ENCODE measurements at regions not wholly inside any gene's neighbourhood (a gene's known extent, or its start where the extent isn't known, plus 50 kb on each side); places are given as distances from the start of the nearest gene placed in this dataset.

GRCh38 chr7:4519819-4520520, 162.1 kb upstream of the FOXK1 start:
- TF ChIP-seq ZNF529 (tag by site-specific recombination; IDR thresholded peaks at IDR 0.05; ENCODE audit: insufficient replicate concordance), result no peak
- ChIA-PET CTCF (no interaction called here), POLR2A (no interaction called here)
- no peaks in the 10 kb centered on the region for H3K36me3 ChIP-seq (ENCODE audit: control insufficient read depth in 2 of 2, insufficient read depth in 1 of 2, low read length in 2 of 2)
- H3K9me3 ChIP-seq (ENCODE audit: control insufficient read depth, insufficient read depth, low read depth, low read length), result no peaks in the 10 kb centered on the region
- no peak overlapping the region for H3K27ac ChIP-seq (ENCODE audit: extremely low read depth, low read depth, low read length)
- H3K4me1 ChIP-seq (ENCODE audit: control insufficient read depth, insufficient read depth, low read length), result no peaks in the 10 kb centered on the region
- H3K4me3 ChIP-seq (ENCODE audit: low read depth, low read length), result no peak overlapping the region

- H3K4me1 ChIP-seq (ENCODE audit: control insufficient read depth, insufficient read depth, low read length), result no peaks in the 10 kb centered on the region
- no peak for TF ChIP-seq ZNF785 (tag by site-specific recombination; IDR thresholded peaks at IDR 0.05)
- TF ChIP-seq ZNF311 (tag by site-specific recombination; IDR thresholded peaks at IDR 0.05; ENCODE audit: borderline replicate concordance), result no peak
- TF ChIP-seq ZNF121 (tag by site-specific recombination; IDR thresholded peaks at IDR 0.05), result no peak
- TF ChIP-seq ZNF302 (tag by site-specific recombination; IDR thresholded peaks at IDR 0.05; ENCODE audit: low read depth), result no peak
- no peak for TF ChIP-seq ZNF488 (tag by site-specific recombination; IDR thresholded peaks at IDR 0.05)
- TF ChIP-seq ZNF223 (tag by site-specific recombination; IDR thresholded peaks at IDR 0.05), result no peak
- TF ChIP-seq ZNF146 (tag by site-specific recombination; IDR thresholded peaks at IDR 0.05), result no peak
- TF ChIP-seq ZBTB44 (tag by site-specific recombination; IDR thresholded peaks at IDR 0.05), result no peak
- no peak for TF ChIP-seq ZNF341 (tag by site-specific recombination; IDR thresholded peaks at IDR 0.05; ENCODE audit: low read depth)
- no peak for TF ChIP-seq ZNF366 (tag by site-specific recombination; conservative IDR thresholded peaks at IDR 0.05)
- TF ChIP-seq ZNF155 (tag by site-specific recombination; IDR thresholded peaks at IDR 0.05), result no peak
- no peak for TF ChIP-seq ZBTB20 (tag by site-specific recombination; IDR thresholded peaks at IDR 0.05)
- TF ChIP-seq ZNF391 (tag by site-specific recombination; IDR thresholded peaks at IDR 0.05; ENCODE audit: borderline replicate concordance, low read depth), result no peak
- TF ChIP-seq KLF7 (tag by site-specific recombination; IDR thresholded peaks at IDR 0.05; ENCODE audit: borderline replicate concordance), result no peak
- TF ChIP-seq ZBTB17 (tag by site-specific recombination; IDR thresholded peaks at IDR 0.05), result no peak
- H3K9me3 ChIP-seq (ENCODE audit: control insufficient read depth, insufficient read depth, low read depth, low read length), result no peaks in the 10 kb centered on the region
- H3K4me3 ChIP-seq (ENCODE audit: low read depth, low read length), result no peak overlapping the region
- no peaks in the 10 kb centered on the region for H3K36me3 ChIP-seq (ENCODE audit: control insufficient read depth in 2 of 2, insufficient read depth in 1 of 2, low read length in 2 of 2)
- no peak overlapping the region for H3K27ac ChIP-seq (ENCODE audit: extremely low read depth, low read depth, low read length)
- POLR2A ChIA-PET, result no interaction called here
- CTCF ChIA-PET, result interaction anchor here (0.6 kb wide), 1 partner anchor 386 kb away, joined by 4 read pairs; no protein-coding TSS in a partner anchor
Measured at GRCh38 chr7:4523219-4523618, 158.9 kb upstream of the FOXK1 start.

GRCh38 chr7:4523873-4524272, 158.2 kb upstream of the FOXK1 start:
- POLR2A ChIA-PET, result no interaction called here
- H3K36me3 ChIP-seq (ENCODE audit: control insufficient read depth in 2 of 2, insufficient read depth in 1 of 2, low read length in 2 of 2), result no peaks in the 10 kb centered on the region
- TF ChIP-seq PRDM4 (tag by site-specific recombination; IDR thresholded peaks at IDR 0.05) (no peak), ZBTB7A (tag by site-specific recombination; IDR thresholded peaks at IDR 0.05; ENCODE audit: low read depth) (no peak), ZNF146 (tag by site-specific recombination; IDR thresholded peaks at IDR 0.05) (no peak), ZNF768 (tag by site-specific recombination; IDR thresholded peaks at IDR 0.05) (no peak), ZNF214 (tag by site-specific recombination; IDR thresholded peaks at IDR 0.05; ENCODE audit: borderline replicate concordance) (no peak), PBX3 (CRISPR knock-in tag; IDR thresholded peaks at IDR 0.05) (no peak), ZBTB20 (tag by site-specific recombination; IDR thresholded peaks at IDR 0.05) (no peak), ZNF704 (tag by site-specific recombination; IDR thresholded peaks at IDR 0.05) (no peak), ZNF561 (tag by site-specific recombination; IDR thresholded peaks at IDR 0.05; ENCODE audit: borderline replicate concordance) (no peak)

More at GRCh38 chr7:4523873-4524272, 158.2 kb upstream of the FOXK1 start:
- Histone ChIP-seq H3K4me3 (ENCODE audit: low read depth, low read length) (no peak overlapping the region), H3K27ac (ENCODE audit: extremely low read depth, low read depth, low read length) (no peak overlapping the region), H3K9me3 (ENCODE audit: control insufficient read depth, insufficient read depth, low read depth, low read length) (no peaks in the 10 kb centered on the region), H3K4me1 (ENCODE audit: control insufficient read depth, insufficient read depth, low read length) (no peaks in the 10 kb centered on the region)
- CTCF ChIA-PET, result no interaction called here

Data from HEK293 (cell line).